CD14-positive monocyte (primary cell): ENCODE measurements at regions not wholly inside any gene's neighbourhood (a gene's known extent, or its start where the extent isn't known, plus 50 kb on each side); places are given as distances from the start of the nearest gene placed in this dataset.
"Not testable (repeated sequence)": the region's sequence is repeated elsewhere in the genome, so short reads cannot be mapped to it uniquely, and the experiment has no call there.

Experiments
- DNase-seq, 3 donors: peaks; one replicate each; pipeline ENCODE4 v3.0.0-alpha.2; 2011 to 2022
- H2AFZ ChIP-seq: 2 replicates; pipeline ENCODE4 v1.6.0; 2012; ENCODE audit warnings: mild to moderate bottlenecking, low read depth, low read length, inconsistent platforms; ENCODE audit not compliant: insufficient read depth, poor library complexity, severe bottlenecking
- H3K27ac ChIP-seq, 2 donors: 1 replicate in 1 of 2; 2 replicates in 1 of 2; pipeline ENCODE4 v1.5.1; 2012 to 2013; ENCODE audit warnings: low read length in 2 of 2, control low read depth in 1 of 2, inconsistent platforms in 1 of 2, low read depth in 1 of 2, mild to moderate bottlenecking in 1 of 2
- H3K27me3 ChIP-seq, 2 donors: one replicate each; pipeline versions ENCODE4 v1.6.0 to v1.6.1; 2011 to 2013; ENCODE audit warnings: low read length in 2 of 2; ENCODE audit not compliant: control insufficient read depth in 2 of 2, insufficient read depth in 2 of 2
- H3K36me3 ChIP-seq, 2 donors: replicated peaks in 1 of 2; 1 replicate in 1 of 2; 2 replicates in 1 of 2; pipeline versions ENCODE4 v1.5.1 to v1.6.1; 2012 to 2013; ENCODE audit warnings: low read length in 2 of 2, control low read depth in 1 of 2, inconsistent platforms in 1 of 2, mild to moderate bottlenecking in 1 of 2; ENCODE audit not compliant: insufficient read depth in 2 of 2, control insufficient read depth in 1 of 2
- H3K4me1 ChIP-seq, 2 donors: 1 replicate in 1 of 2; 2 replicates in 1 of 2; pipeline versions ENCODE4 v1.5.1 to v1.6.1; 2012 to 2013; ENCODE audit warnings: low read length in 2 of 2, control low read depth in 1 of 2, inconsistent platforms in 1 of 2, mild to moderate bottlenecking in 1 of 2, moderate library complexity in 1 of 2; ENCODE audit not compliant: insufficient read depth in 2 of 2, control insufficient read depth in 1 of 2
- H3K4me2 ChIP-seq: replicated peaks from 2 replicates; pipeline ENCODE3; 2012; ENCODE audit warnings: low read length, moderate library complexity, mild to moderate bottlenecking; ENCODE audit not compliant: poor library complexity, severe bottlenecking; ENCODE audit errors: extremely low read depth
- H3K4me3 ChIP-seq, 3 experiments: fragments of 200-600 bp in 1 of 3; sonication (generic) in 1 of 3; replicated peaks in 1 of 3; 1 replicate in 2 of 3; 2 replicates in 1 of 3; pipeline ENCODE4 v1.5.1; 2011 to 2013; ENCODE audit warnings: low read length in 3 of 3, mild to moderate bottlenecking in 3 of 3, control low read depth in 2 of 3, low read depth in 2 of 3, inconsistent platforms in 1 of 3, moderate library complexity in 1 of 3
- H3K79me2 ChIP-seq: 2 replicates; pipeline ENCODE4 v1.6.0; 2012; ENCODE audit warnings: mild to moderate bottlenecking, control low read depth, inconsistent platforms, low read length, moderate library complexity; ENCODE audit not compliant: insufficient read depth
- H3K9ac ChIP-seq: 2 replicates; pipeline ENCODE4 v1.6.0; 2017; ENCODE audit warnings: low read length, mild to moderate bottlenecking; ENCODE audit not compliant: insufficient read depth, poor library complexity, severe bottlenecking
- H3K9me3 ChIP-seq, 2 donors: replicated peaks in 1 of 2; 1 replicate in 1 of 2; 2 replicates in 1 of 2; pipeline versions ENCODE4 v1.5.1 to v1.6.1; 2012 to 2013; ENCODE audit warnings: low read length in 2 of 2, control low read depth in 1 of 2; ENCODE audit not compliant: control insufficient read depth in 1 of 2, insufficient read depth in 1 of 2
- H4K20me1 ChIP-seq: 2 replicates; pipeline ENCODE4 v1.6.0; 2012; ENCODE audit warnings: mild to moderate bottlenecking, low read length, control low read depth, moderate library complexity; ENCODE audit not compliant: insufficient read depth
- H3K27ac Mint-ChIP-seq, 7 donors: one replicate each; pipeline ENCODE4 v1.8.0; 2020; ENCODE audit warnings: mild to moderate bottlenecking in 7 of 7, mixed read lengths in 7 of 7, moderate library complexity in 6 of 7, inconsistent platforms in 2 of 7
- H3K27me3 Mint-ChIP-seq, 3 donors: one replicate each; pipeline ENCODE4 v1.8.0; 2021 to 2022; ENCODE audit warnings: low read depth in 3 of 3, mild to moderate bottlenecking in 3 of 3, mixed read lengths in 3 of 3, moderate library complexity in 3 of 3, inconsistent platforms in 1 of 3
- H3K36me3 Mint-ChIP-seq, 2 donors: one replicate each; pipeline ENCODE4 v1.8.0; 2020; ENCODE audit warnings: mixed read lengths in 2 of 2, inconsistent platforms in 1 of 2, mild to moderate bottlenecking in 1 of 2
- H3K4me1 Mint-ChIP-seq: one replicate; pipeline ENCODE4 v1.8.0; 2020; ENCODE audit warnings: mild to moderate bottlenecking, mixed read lengths
- H3K4me3 Mint-ChIP-seq, 2 donors: one replicate each; pipeline ENCODE4 v1.8.0; 2020; ENCODE audit warnings: mild to moderate bottlenecking in 2 of 2, mixed read lengths in 2 of 2, moderate library complexity in 1 of 2
- H3K9me3 Mint-ChIP-seq, 7 donors: one replicate each; pipeline ENCODE4 v1.8.0; 2020 to 2022; ENCODE audit warnings: mixed read lengths in 7 of 7, mild to moderate bottlenecking in 6 of 7, moderate library complexity in 6 of 7, inconsistent platforms in 2 of 7
- CTCF ChIP-seq: fragments of 200-600 bp; IDR thresholded peaks from one replicate; pipeline ENCODE4 v1.8.0; 2022; ENCODE audit warnings: antibody characterized with exemption, mild to moderate bottlenecking
- WGBS: methylation state at CpG from one replicate; pipeline ENCODE4 v1.1.5; 2013; ENCODE audit warnings: missing lambda C conversion rate; ENCODE audit not compliant: insufficient coverage; 5-methylcytosine and 5-hydroxymethylcytosine counted together
- intact Hi-C, 2 donors: fragments of 100-400 bp; cut with micrococcal nuclease; formaldehyde crosslinking; loops; one replicate each; pipeline versions ENCODE4 v1.15.0 to v1.15.1; 2023

GRCh38 chr13:70518081-70518480 lies 409.8 kb upstream of the KLHL1 start:
- no peak overlapping the region for H2AFZ ChIP-seq
- no peak overlapping the region for H3K9ac ChIP-seq
- no peak overlapping the region for H3K4me2 ChIP-seq
- intact Hi-C loops: no loop called here
- no peaks in the 10 kb centered on the region for H3K36me3 ChIP-seq
- no peaks in the 10 kb centered on the region for H3K79me2 ChIP-seq
- DNase-seq: no peak
- no peaks in the 10 kb centered on the region for H4K20me1 ChIP-seq
- H3K27me3 Mint-ChIP-seq: no peaks in the 10 kb centered on the region
- H3K9me3 Mint-ChIP-seq: peaks cover 0 to 4% (median 2%) of the 10 kb centered on the region in 7 donors
- no peaks in the 10 kb centered on the region for H3K4me1 ChIP-seq
- WGBS: no CpG with 5 or more reads among the region's 2 CpGs
- no peaks in the 10 kb centered on the region for H3K9me3 ChIP-seq
- no peak for TF ChIP-seq CTCF
- no peaks in the 10 kb centered on the region for H3K27me3 ChIP-seq
- H3K27ac ChIP-seq: no peak overlapping the region
- H3K27ac Mint-ChIP-seq: no peak overlapping the region
- H3K36me3 Mint-ChIP-seq: no peaks in the 10 kb centered on the region
- H3K4me3 Mint-ChIP-seq: no peak overlapping the region
- no peak overlapping the region for H3K4me3 ChIP-seq
- no peaks in the 10 kb centered on the region for H3K4me1 Mint-ChIP-seq

- no peaks in the 10 kb centered on the region for H3K4me1 Mint-ChIP-seq
- no peaks in the 10 kb centered on the region for H3K27me3 Mint-ChIP-seq
- intact Hi-C loops: no loop called here
- DNase-seq: no peak
- no peaks in the 10 kb centered on the region for H3K79me2 ChIP-seq
- no peak overlapping the region for H3K4me2 ChIP-seq
- H2AFZ ChIP-seq: no peak overlapping the region
- H3K27ac ChIP-seq: no peak overlapping the region
- H3K9me3 Mint-ChIP-seq: peaks cover 2 to 13% (median 8%) of the 10 kb centered on the region in 7 donors
- no CpG with 5 or more reads among the region's 2 CpGs for WGBS
- peaks cover 6 to 9% of the 10 kb centered on the region in 2 donors for H3K9me3 ChIP-seq
- no peaks in the 10 kb centered on the region for H3K36me3 ChIP-seq
- no peak overlapping the region for H3K27ac Mint-ChIP-seq
- no peak overlapping the region for H3K9ac ChIP-seq
- H3K4me1 ChIP-seq: no peaks in the 10 kb centered on the region
- TF ChIP-seq CTCF: no peak
- H3K4me3 ChIP-seq: no peak overlapping the region
- no peaks in the 10 kb centered on the region for H4K20me1 ChIP-seq
- H3K27me3 ChIP-seq: no peaks in the 10 kb centered on the region
- no peaks in the 10 kb centered on the region for H3K36me3 Mint-ChIP-seq
- H3K4me3 Mint-ChIP-seq: no peak overlapping the region
These were observed 408.0 kb upstream of the KLHL1 start for GRCh38 chr13:70516226-70516625.

- H3K27me3 ChIP-seq, intact Hi-C loops, H3K4me1 ChIP-seq, H2AFZ ChIP-seq, H3K9ac ChIP-seq, H3K27me3 Mint-ChIP-seq, H3K4me3 Mint-ChIP-seq, H3K79me2 ChIP-seq, H3K4me2 ChIP-seq, H3K27ac Mint-ChIP-seq, H4K20me1 ChIP-seq, DNase-seq, H3K27ac ChIP-seq, H3K36me3 ChIP-seq, H3K4me1 Mint-ChIP-seq, H3K36me3 Mint-ChIP-seq, H3K4me3 ChIP-seq: not testable (repeated sequence)
- WGBS: 94% methylated on average over 31 of the region's 40 CpGs
- H3K9me3 Mint-ChIP-seq: peaks cover 5 to 25% (median 11%) of the 10 kb centered on the region in 7 donors
- peaks cover 6 to 11% of the 10 kb centered on the region in 2 donors for H3K9me3 ChIP-seq
These were observed 403.7 kb upstream of the KLHL1 start for GRCh38 chr13:70511861-70512417.
